GM23338 (cell line): ENCODE measurements at regions not wholly inside any gene's neighbourhood (a gene's known extent, or its start where the extent isn't known, plus 50 kb on each side); places are given as distances from the start of the nearest gene placed in this dataset.

Source experiments
- ATAC-seq: fragments of 200-7000 bp; cut with Tn5 transposase; 3 replicates; pipeline ENCODE4 v1.9.1; 2020
- DNase-seq: peaks from one replicate; pipeline ENCODE4 v3.0.0-alpha.2; 2015; ENCODE audit warnings: low spot score
- H2AFZ ChIP-seq: fragments of 200-600 bp; sonication (generic); 2 replicates; pipeline ENCODE4 v1.8.0; 2016; ENCODE audit warnings: antibody characterized with exemption, mild to moderate bottlenecking, moderate library complexity
- H3F3A ChIP-seq: fragments of 200-600 bp; sonication (generic); replicated peaks from 2 replicates; pipeline ENCODE4 v1.8.0; 2017; ENCODE audit warnings: antibody characterized with exemption, mixed run types, low read depth
- H3K27ac ChIP-seq: fragments of 200-600 bp; sonication (generic); 2 replicates; pipeline ENCODE4 v1.6.1; 2016; ENCODE audit warnings: low read depth
- H3K27me3 ChIP-seq: fragments of 200-600 bp; sonication (generic); 2 replicates; pipeline ENCODE4 v1.8.0; 2016; ENCODE audit warnings: mild to moderate bottlenecking, mixed run types, moderate library complexity; ENCODE audit not compliant: insufficient read depth
- H3K36me3 ChIP-seq: fragments of 200-600 bp; sonication (generic); 2 replicates; pipeline ENCODE4 v1.8.0; 2016; ENCODE audit warnings: mild to moderate bottlenecking; ENCODE audit not compliant: insufficient read depth
- H3K4me1 ChIP-seq: fragments of 200-600 bp; sonication (generic); 2 replicates; pipeline ENCODE4 v1.8.0; 2016; ENCODE audit warnings: mild to moderate bottlenecking, moderate library complexity; ENCODE audit not compliant: insufficient read depth
- H3K4me2 ChIP-seq: fragments of 200-600 bp; sonication (generic); 2 replicates; pipeline ENCODE4 v1.7.1; 2017; ENCODE audit warnings: mixed run types
- H3K4me3 ChIP-seq: fragments of 200-600 bp; sonication (generic); 2 replicates; pipeline ENCODE4 v1.6.1; 2016; ENCODE audit warnings: mixed run types
- H3K79me2 ChIP-seq: fragments of 200-600 bp; sonication (generic); replicated peaks from 2 replicates; pipeline ENCODE4 v1.8.0; 2017; ENCODE audit warnings: mild to moderate bottlenecking; ENCODE audit not compliant: insufficient read depth
- H3K9me2 ChIP-seq: fragments of 200-600 bp; sonication (generic); 2 replicates; pipeline ENCODE4 v1.8.0; 2017; ENCODE audit not compliant: insufficient read depth
- H4K20me1 ChIP-seq: fragments of 200-600 bp; sonication (generic); replicated peaks from 2 replicates; pipeline ENCODE4 v1.8.0; 2017; ENCODE audit warnings: mild to moderate bottlenecking; ENCODE audit not compliant: insufficient read depth
- H3K27ac Mint-ChIP-seq: 2 replicates; pipeline ENCODE4 v1.8.0; 2020; ENCODE audit warnings: inconsistent platforms, mild to moderate bottlenecking, moderate library complexity, mixed read lengths
- H3K27me3 Mint-ChIP-seq: 3 replicates; pipeline ENCODE4 v1.8.0; 2022; ENCODE audit warnings: low read depth, mild to moderate bottlenecking, moderate library complexity, mixed read lengths, inconsistent platforms; ENCODE audit not compliant: insufficient read depth, poor library complexity
- H3K36me3 Mint-ChIP-seq: 3 replicates; pipeline ENCODE4 v1.8.0; 2021; ENCODE audit warnings: low read depth, mild to moderate bottlenecking, inconsistent platforms, moderate library complexity, mixed read lengths
- H3K4me1 Mint-ChIP-seq: 3 replicates; pipeline ENCODE4 v1.8.0; 2020; ENCODE audit warnings: mild to moderate bottlenecking, inconsistent platforms, mixed read lengths
- H3K4me3 Mint-ChIP-seq: 3 replicates; pipeline ENCODE4 v1.8.0; 2021; ENCODE audit warnings: moderate library complexity, mild to moderate bottlenecking, inconsistent platforms, mixed read lengths
- H3K9me3 Mint-ChIP-seq: 3 replicates; pipeline ENCODE4 v1.8.0; 2020; ENCODE audit warnings: moderate library complexity, mild to moderate bottlenecking, inconsistent platforms, mixed read lengths
- TF ChIP-seq, protein P1 (sequence below): IDR thresholded peaks from 2 replicates; pipeline ENCODE4 v1.6.1; 2016; ENCODE audit warnings: antibody characterized with exemption
- TF ChIP-seq, protein P2 (sequence below), 2 experiments: fragments of 200-600 bp in 1 of 2; sonication (generic) in 1 of 2; conservative IDR thresholded peaks; 2 replicates each; pipeline versions ENCODE4 v1.5.1 to v1.6.1; 2016 to 2017; ENCODE audit warnings: antibody characterized with exemption in 2 of 2, low read depth in 2 of 2, mild to moderate bottlenecking in 2 of 2, moderate library complexity in 1 of 2
- TF ChIP-seq, protein P3 (sequence below): IDR thresholded peaks from one replicate; pipeline ENCODE4 v1.6.1; 2018; ENCODE audit warnings: antibody characterized with exemption; ENCODE audit not compliant: unreplicated experiment

DNA sequence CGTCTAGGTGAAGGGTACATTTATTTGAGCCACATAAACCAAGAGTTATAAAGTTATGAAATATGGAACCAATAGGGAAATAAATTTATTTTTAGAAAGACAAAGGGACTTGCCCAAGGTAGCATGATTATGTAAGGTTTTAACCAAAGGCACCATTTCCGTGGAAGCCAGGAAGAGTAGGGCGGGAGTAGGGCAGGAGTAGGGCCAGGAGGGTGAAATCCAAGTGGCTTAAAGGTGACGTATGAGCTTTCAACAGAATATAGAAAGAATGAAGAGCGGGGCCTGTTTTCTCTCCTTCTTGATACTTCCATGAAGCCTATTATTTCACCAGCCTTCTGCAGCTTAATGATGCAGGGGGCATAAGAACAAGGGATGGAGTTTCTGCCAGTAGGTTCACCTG lies 91.7 kb upstream of the PNPLA4 start (continued):
- TF ChIP-seq, protein P1, sequence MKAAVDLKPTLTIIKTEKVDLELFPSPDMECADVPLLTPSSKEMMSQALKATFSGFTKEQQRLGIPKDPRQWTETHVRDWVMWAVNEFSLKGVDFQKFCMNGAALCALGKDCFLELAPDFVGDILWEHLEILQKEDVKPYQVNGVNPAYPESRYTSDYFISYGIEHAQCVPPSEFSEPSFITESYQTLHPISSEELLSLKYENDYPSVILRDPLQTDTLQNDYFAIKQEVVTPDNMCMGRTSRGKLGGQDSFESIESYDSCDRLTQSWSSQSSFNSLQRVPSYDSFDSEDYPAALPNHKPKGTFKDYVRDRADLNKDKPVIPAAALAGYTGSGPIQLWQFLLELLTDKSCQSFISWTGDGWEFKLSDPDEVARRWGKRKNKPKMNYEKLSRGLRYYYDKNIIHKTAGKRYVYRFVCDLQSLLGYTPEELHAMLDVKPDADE = no peak
- TF ChIP-seq, protein P2, sequence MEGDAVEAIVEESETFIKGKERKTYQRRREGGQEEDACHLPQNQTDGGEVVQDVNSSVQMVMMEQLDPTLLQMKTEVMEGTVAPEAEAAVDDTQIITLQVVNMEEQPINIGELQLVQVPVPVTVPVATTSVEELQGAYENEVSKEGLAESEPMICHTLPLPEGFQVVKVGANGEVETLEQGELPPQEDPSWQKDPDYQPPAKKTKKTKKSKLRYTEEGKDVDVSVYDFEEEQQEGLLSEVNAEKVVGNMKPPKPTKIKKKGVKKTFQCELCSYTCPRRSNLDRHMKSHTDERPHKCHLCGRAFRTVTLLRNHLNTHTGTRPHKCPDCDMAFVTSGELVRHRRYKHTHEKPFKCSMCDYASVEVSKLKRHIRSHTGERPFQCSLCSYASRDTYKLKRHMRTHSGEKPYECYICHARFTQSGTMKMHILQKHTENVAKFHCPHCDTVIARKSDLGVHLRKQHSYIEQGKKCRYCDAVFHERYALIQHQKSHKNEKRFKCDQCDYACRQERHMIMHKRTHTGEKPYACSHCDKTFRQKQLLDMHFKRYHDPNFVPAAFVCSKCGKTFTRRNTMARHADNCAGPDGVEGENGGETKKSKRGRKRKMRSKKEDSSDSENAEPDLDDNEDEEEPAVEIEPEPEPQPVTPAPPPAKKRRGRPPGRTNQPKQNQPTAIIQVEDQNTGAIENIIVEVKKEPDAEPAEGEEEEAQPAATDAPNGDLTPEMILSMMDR (conservative IDR thresholded peaks at IDR 0.05; ENCODE audit: low read depth in 2 of 2) = no peak

DNA sequence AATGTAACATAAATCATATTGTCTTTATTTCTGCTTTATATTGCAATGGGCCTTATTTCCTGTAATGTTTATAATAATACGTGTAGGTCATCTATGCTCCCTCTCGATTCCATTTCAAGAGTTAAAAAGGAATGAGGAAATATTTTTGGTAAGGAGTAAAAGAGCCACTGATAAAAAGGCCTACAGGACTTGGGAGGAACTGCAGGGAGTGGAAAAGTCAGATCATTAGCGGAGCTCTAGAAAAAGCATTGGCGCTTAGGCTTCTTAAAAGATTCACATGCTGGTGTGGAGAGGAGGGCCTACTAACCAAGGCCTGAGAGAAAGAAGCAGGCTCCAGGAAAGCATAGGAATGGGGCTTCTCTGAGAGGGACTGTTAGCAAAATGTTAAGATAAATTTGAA lies 82.9 kb upstream of the PNPLA4 start:
- no peak overlapping the region for H3K4me3 ChIP-seq
- no peaks in the 10 kb centered on the region; the same call in 1 of the 3 replicates for H3K4me1 Mint-ChIP-seq
- H3K27ac Mint-ChIP-seq = no peak overlapping the region
- no peaks in the 10 kb centered on the region for H4K20me1 ChIP-seq
- H2AFZ ChIP-seq = no peak overlapping the region
- H3K36me3 ChIP-seq = no peaks in the 10 kb centered on the region
- H3K9me2 ChIP-seq = no peaks in the 10 kb centered on the region
- H3K27me3 Mint-ChIP-seq = peaks cover 2% of the 10 kb centered on the region
- TF ChIP-seq, protein P2 (conservative IDR thresholded peaks at IDR 0.05; ENCODE audit: low read depth in 2 of 2) = 0 out of 4 replicates have a peak, but pooled peaks of 1 of the 2 experiments have one; percentile 18
- TF ChIP-seq, protein P3, sequence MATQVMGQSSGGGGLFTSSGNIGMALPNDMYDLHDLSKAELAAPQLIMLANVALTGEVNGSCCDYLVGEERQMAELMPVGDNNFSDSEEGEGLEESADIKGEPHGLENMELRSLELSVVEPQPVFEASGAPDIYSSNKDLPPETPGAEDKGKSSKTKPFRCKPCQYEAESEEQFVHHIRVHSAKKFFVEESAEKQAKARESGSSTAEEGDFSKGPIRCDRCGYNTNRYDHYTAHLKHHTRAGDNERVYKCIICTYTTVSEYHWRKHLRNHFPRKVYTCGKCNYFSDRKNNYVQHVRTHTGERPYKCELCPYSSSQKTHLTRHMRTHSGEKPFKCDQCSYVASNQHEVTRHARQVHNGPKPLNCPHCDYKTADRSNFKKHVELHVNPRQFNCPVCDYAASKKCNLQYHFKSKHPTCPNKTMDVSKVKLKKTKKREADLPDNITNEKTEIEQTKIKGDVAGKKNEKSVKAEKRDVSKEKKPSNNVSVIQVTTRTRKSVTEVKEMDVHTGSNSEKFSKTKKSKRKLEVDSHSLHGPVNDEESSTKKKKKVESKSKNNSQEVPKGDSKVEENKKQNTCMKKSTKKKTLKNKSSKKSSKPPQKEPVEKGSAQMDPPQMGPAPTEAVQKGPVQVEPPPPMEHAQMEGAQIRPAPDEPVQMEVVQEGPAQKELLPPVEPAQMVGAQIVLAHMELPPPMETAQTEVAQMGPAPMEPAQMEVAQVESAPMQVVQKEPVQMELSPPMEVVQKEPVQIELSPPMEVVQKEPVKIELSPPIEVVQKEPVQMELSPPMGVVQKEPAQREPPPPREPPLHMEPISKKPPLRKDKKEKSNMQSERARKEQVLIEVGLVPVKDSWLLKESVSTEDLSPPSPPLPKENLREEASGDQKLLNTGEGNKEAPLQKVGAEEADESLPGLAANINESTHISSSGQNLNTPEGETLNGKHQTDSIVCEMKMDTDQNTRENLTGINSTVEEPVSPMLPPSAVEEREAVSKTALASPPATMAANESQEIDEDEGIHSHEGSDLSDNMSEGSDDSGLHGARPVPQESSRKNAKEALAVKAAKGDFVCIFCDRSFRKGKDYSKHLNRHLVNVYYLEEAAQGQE = no peak
- H3K4me1 ChIP-seq = no peaks in the 10 kb centered on the region
- no peaks in the 10 kb centered on the region for H3F3A ChIP-seq
- H3K36me3 Mint-ChIP-seq = no peaks in the 10 kb centered on the region
- DNase-seq (peak; percentile 44), ATAC-seq (peak; percentile 73)
- H3K4me3 Mint-ChIP-seq = no peak overlapping the region
- no peaks in the 10 kb centered on the region for H3K79me2 ChIP-seq
- no peak overlapping the region for H3K27ac ChIP-seq
- H3K4me2 ChIP-seq = no peak overlapping the region
- H3K27me3 ChIP-seq = no peaks in the 10 kb centered on the region
- H3K9me3 Mint-ChIP-seq = no peaks in the 10 kb centered on the region
